ENCODE measurements at regions not wholly inside any gene's neighbourhood (a gene's known extent, or its start where the extent isn't known, plus 50 kb on each side); places are given as distances from the start of the nearest gene placed in this dataset.

GRCh38 chr10:125325326-125325725 is 165.0 kb upstream of the CTBP2 start:
- peaks cover 4% of the 10 kb centered on the region for H3K27me3 Mint-ChIP-seq
- CTCF ChIA-PET = no interaction called here
- H3K36me3 Mint-ChIP-seq (ENCODE audit: low read depth) = no peaks in the 10 kb centered on the region
- no peak overlapping the region for H3K4me3 Mint-ChIP-seq
- intact Hi-C loops (cut with micrococcal nuclease) = no loop called here
- peaks cover 11% of the 10 kb centered on the region for H3K9me3 Mint-ChIP-seq
- no peak for DNase-seq
- no peaks in the 10 kb centered on the region for H3K4me1 Mint-ChIP-seq
- H3K27ac Mint-ChIP-seq = no peak overlapping the region
- no peak for TF ChIP-seq CTCF (IDR thresholded peaks at IDR 0.05)
- POLR2A ChIA-PET = no interaction called here
- ATAC-seq (ENCODE audit: low read depth) = no peak

GRCh38 chr10:125316436-125316835 is 156.1 kb upstream of the CTBP2 start:
- H3K4me1 Mint-ChIP-seq = no peaks in the 10 kb centered on the region
- no peak overlapping the region for H3K27ac Mint-ChIP-seq
- intact Hi-C loops (cut with micrococcal nuclease) = no loop called here
- no peak overlapping the region for H3K4me3 Mint-ChIP-seq
- H3K36me3 Mint-ChIP-seq (ENCODE audit: low read depth) = no peaks in the 10 kb centered on the region
- TF ChIP-seq CTCF (IDR thresholded peaks at IDR 0.05) = no peak
- peaks cover 8% of the 10 kb centered on the region for H3K9me3 Mint-ChIP-seq
- no peaks in the 10 kb centered on the region for H3K27me3 Mint-ChIP-seq
- ATAC-seq (ENCODE audit: low read depth) (no peak), DNase-seq (no peak)
- POLR2A ChIA-PET = no interaction called here
- CTCF ChIA-PET = no interaction called here

- POLR2A ChIA-PET = no interaction called here
- no peaks in the 10 kb centered on the region for H3K9me3 Mint-ChIP-seq
- H3K27me3 Mint-ChIP-seq = peaks cover 12% of the 10 kb centered on the region
- H3K4me3 Mint-ChIP-seq = no peak overlapping the region
- CTCF ChIA-PET = no interaction called here
- H3K4me1 Mint-ChIP-seq = no peaks in the 10 kb centered on the region
- DNase-seq (no peak), ATAC-seq (ENCODE audit: low read depth) (no peak)
- no peaks in the 10 kb centered on the region for H3K36me3 Mint-ChIP-seq (ENCODE audit: low read depth)
- TF ChIP-seq CTCF (IDR thresholded peaks at IDR 0.05) = no peak
- intact Hi-C loops (cut with micrococcal nuclease) = no loop called here
- H3K27ac Mint-ChIP-seq = no peak overlapping the region
These were observed 140.6 kb upstream of the CTBP2 start for GRCh38 chr10:125300937-125301336.

GRCh38 chr10:125299461-125299860 is 139.1 kb upstream of the CTBP2 start:
- ChIA-PET POLR2A (no interaction called here), CTCF (no interaction called here)
- Mint-ChIP-seq H3K4me3 (no peak overlapping the region), H3K27ac (no peak overlapping the region), H3K4me1 (no peaks in the 10 kb centered on the region), H3K27me3 (peaks cover 9% of the 10 kb centered on the region), H3K9me3 (no peaks in the 10 kb centered on the region), H3K36me3 (ENCODE audit: low read depth) (no peaks in the 10 kb centered on the region)
- intact Hi-C loops (cut with micrococcal nuclease) = no loop called here
- DNase-seq = no peak
- ATAC-seq (ENCODE audit: low read depth) = no peak
- TF ChIP-seq CTCF (IDR thresholded peaks at IDR 0.05) = no peak

GRCh38 chr10:125296598-125296997 is 136.2 kb upstream of the CTBP2 start:
- no peak overlapping the region for H3K4me3 Mint-ChIP-seq
- no peaks in the 10 kb centered on the region for H3K4me1 Mint-ChIP-seq
- H3K36me3 Mint-ChIP-seq (ENCODE audit: low read depth) = no peaks in the 10 kb centered on the region
- H3K9me3 Mint-ChIP-seq = no peaks in the 10 kb centered on the region
- no peak overlapping the region for H3K27ac Mint-ChIP-seq
- ChIA-PET POLR2A (no interaction called here), CTCF (no interaction called here)
- no peak for DNase-seq
- no peak for ATAC-seq (ENCODE audit: low read depth)
- TF ChIP-seq CTCF (IDR thresholded peaks at IDR 0.05) = no peak
- intact Hi-C loops (cut with micrococcal nuclease) = no loop called here
- peaks cover 1% of the 10 kb centered on the region for H3K27me3 Mint-ChIP-seq
